Tibial nerve (tissue), 4 donors: ENCODE measurements at regions not wholly inside any gene's neighbourhood (a gene's known extent, or its start where the extent isn't known, plus 50 kb on each side); places are given as distances from the start of the nearest gene placed in this dataset.

Experiments
- EP300 ChIP-seq, 2 donors: sonication (generic); formaldehyde crosslinking; IDR thresholded peaks; one replicate each; pipeline ENCODE4 v1.6.1; 2017; ENCODE audit warnings: antibody characterized with exemption in 2 of 2, mild to moderate bottlenecking in 1 of 2
- POLR2A ChIP-seq, 2 donors: fragments of 450-650 bp; IDR thresholded peaks; one replicate each; pipeline ENCODE4 v1.6.1; 2017; ENCODE audit warnings: antibody characterized with exemption in 2 of 2, mild to moderate bottlenecking in 2 of 2, moderate library complexity in 2 of 2
- TF ChIP-seq, protein P1 (sequence below), 5 experiments: fragments of 200-600 bp in 3 of 5; fragments of 450-650 bp in 2 of 5; sonication (generic) in 3 of 5; IDR thresholded peaks; one replicate each; pipeline ENCODE4 v1.5.1; 2016 to 2019; ENCODE audit warnings: antibody characterized with exemption in 5 of 5, mild to moderate bottlenecking in 3 of 5, moderate library complexity in 2 of 5

DNA sequence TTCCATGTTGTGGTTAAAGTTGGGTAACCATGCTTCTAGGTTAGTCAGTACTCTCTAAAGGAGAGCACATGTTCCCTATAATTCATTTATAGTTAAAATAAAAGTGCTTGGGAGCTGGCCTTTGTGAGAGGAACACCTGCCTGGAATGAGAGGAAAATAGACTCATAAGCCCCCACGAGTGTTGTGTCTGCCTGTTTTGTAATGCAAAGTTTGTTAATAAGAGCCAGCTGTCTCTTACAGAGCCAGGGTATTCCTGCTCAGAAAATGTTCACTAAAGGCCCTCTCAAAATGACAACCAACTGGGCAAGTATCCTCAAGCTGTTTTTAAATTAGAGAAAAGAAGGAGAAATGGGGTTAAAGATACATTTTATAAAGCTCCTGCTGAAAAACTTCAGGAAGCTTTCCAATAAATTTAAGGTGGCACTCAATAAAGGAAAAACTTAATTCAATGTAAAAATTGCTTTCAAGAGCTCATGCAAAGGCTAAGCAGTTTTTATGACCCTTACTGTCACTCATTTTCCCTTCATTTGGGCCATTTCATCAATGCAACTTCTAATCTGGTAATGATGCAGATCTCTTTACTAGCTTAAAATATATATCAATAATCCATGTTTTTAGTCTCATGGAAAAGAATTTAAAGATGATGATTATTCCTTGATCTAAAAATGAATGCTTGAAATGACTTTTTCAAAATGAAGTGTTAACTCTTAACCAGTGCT, 793.6 kb downstream of the STPG2 start:
- TF ChIP-seq POLR2A (IDR thresholded peaks at IDR 0.05) (no peak), EP300 (IDR thresholded peaks at IDR 0.05) (no peak)
- TF ChIP-seq, protein P1, sequence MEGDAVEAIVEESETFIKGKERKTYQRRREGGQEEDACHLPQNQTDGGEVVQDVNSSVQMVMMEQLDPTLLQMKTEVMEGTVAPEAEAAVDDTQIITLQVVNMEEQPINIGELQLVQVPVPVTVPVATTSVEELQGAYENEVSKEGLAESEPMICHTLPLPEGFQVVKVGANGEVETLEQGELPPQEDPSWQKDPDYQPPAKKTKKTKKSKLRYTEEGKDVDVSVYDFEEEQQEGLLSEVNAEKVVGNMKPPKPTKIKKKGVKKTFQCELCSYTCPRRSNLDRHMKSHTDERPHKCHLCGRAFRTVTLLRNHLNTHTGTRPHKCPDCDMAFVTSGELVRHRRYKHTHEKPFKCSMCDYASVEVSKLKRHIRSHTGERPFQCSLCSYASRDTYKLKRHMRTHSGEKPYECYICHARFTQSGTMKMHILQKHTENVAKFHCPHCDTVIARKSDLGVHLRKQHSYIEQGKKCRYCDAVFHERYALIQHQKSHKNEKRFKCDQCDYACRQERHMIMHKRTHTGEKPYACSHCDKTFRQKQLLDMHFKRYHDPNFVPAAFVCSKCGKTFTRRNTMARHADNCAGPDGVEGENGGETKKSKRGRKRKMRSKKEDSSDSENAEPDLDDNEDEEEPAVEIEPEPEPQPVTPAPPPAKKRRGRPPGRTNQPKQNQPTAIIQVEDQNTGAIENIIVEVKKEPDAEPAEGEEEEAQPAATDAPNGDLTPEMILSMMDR (IDR thresholded peaks at IDR 0.05) = no peak
